Endothelial cell (in vitro differentiated cells): ENCODE measurements at regions not wholly inside any gene's neighbourhood (a gene's known extent, or its start where the extent isn't known, plus 50 kb on each side); places are given as distances from the start of the nearest gene placed in this dataset.

Experiments
- DNase-seq: peaks from one replicate; pipeline ENCODE4 v3.0.0; 2021; ENCODE audit warnings: low spot score
- H3K27ac Mint-ChIP-seq: one replicate; pipeline ENCODE4 v1.8.0; 2021; ENCODE audit warnings: mixed read lengths, inconsistent platforms; ENCODE audit not compliant: unreplicated experiment
- H3K27me3 Mint-ChIP-seq: one replicate; pipeline ENCODE4 v1.8.0; 2021; ENCODE audit warnings: mild to moderate bottlenecking, moderate library complexity, mixed read lengths, inconsistent platforms; ENCODE audit not compliant: unreplicated experiment
- H3K36me3 Mint-ChIP-seq: one replicate; pipeline ENCODE4 v1.8.0; 2021; ENCODE audit warnings: mild to moderate bottlenecking, low read depth, mixed read lengths, inconsistent platforms; ENCODE audit not compliant: unreplicated experiment
- H3K4me1 Mint-ChIP-seq: one replicate; pipeline ENCODE4 v1.8.0; 2021; ENCODE audit warnings: mild to moderate bottlenecking, mixed read lengths, inconsistent platforms; ENCODE audit not compliant: unreplicated experiment
- H3K4me3 Mint-ChIP-seq: one replicate; pipeline ENCODE4 v1.8.0; 2021; ENCODE audit warnings: mild to moderate bottlenecking, mixed read lengths, inconsistent platforms; ENCODE audit not compliant: unreplicated experiment
- H3K9me3 Mint-ChIP-seq: one replicate; pipeline ENCODE4 v1.8.0; 2021; ENCODE audit warnings: mixed read lengths, inconsistent platforms; ENCODE audit not compliant: unreplicated experiment
- TF ChIP-seq, protein P1 (sequence below): fragments of 200-600 bp; sonication (generic); IDR thresholded peaks from one replicate; pipeline ENCODE4 v1.5.0; 2021; ENCODE audit warnings: antibody characterized with exemption; ENCODE audit not compliant: unreplicated experiment

DNA sequence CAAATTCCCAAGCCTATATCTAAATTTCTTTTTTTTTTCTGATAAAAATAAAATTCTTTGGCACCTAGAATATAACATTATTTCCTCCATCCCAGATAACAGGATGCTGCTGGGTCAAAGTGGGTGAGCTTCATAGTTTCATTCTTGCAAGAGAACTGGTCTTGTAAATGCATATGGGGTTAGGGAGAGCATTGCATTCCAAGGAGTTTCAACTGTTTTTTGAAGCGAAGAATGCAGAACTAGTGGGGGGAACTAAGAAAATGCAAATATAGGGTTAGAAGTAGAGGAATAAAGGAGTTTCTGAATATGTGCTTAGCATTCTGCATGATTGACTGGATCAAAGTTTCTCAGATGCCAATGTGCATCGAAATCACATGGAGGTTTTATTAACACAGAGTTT lies 347.2 kb upstream of the XYLT1 start:
- H3K27me3 Mint-ChIP-seq = no peaks in the 10 kb centered on the region
- peaks cover 5% of the 10 kb centered on the region for H3K9me3 Mint-ChIP-seq
- DNase-seq = no peak
- H3K4me3 Mint-ChIP-seq = no peak overlapping the region
- H3K27ac Mint-ChIP-seq = no peak overlapping the region
- H3K36me3 Mint-ChIP-seq = peaks cover 3% of the 10 kb centered on the region
- H3K4me1 Mint-ChIP-seq = no peaks in the 10 kb centered on the region
- TF ChIP-seq, protein P1, sequence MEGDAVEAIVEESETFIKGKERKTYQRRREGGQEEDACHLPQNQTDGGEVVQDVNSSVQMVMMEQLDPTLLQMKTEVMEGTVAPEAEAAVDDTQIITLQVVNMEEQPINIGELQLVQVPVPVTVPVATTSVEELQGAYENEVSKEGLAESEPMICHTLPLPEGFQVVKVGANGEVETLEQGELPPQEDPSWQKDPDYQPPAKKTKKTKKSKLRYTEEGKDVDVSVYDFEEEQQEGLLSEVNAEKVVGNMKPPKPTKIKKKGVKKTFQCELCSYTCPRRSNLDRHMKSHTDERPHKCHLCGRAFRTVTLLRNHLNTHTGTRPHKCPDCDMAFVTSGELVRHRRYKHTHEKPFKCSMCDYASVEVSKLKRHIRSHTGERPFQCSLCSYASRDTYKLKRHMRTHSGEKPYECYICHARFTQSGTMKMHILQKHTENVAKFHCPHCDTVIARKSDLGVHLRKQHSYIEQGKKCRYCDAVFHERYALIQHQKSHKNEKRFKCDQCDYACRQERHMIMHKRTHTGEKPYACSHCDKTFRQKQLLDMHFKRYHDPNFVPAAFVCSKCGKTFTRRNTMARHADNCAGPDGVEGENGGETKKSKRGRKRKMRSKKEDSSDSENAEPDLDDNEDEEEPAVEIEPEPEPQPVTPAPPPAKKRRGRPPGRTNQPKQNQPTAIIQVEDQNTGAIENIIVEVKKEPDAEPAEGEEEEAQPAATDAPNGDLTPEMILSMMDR = no peak

- no peak overlapping the region for H3K4me3 Mint-ChIP-seq
- peaks cover 3% of the 10 kb centered on the region for H3K36me3 Mint-ChIP-seq
- H3K9me3 Mint-ChIP-seq = peaks cover 5% of the 10 kb centered on the region
- DNase-seq = no peak
- no peaks in the 10 kb centered on the region for H3K27me3 Mint-ChIP-seq
- TF ChIP-seq, protein P1 = no peak
- H3K27ac Mint-ChIP-seq = no peak overlapping the region
- H3K4me1 Mint-ChIP-seq = no peaks in the 10 kb centered on the region
Measured at GRCh38 chr16:17817260-17817659, 346.5 kb upstream of the XYLT1 start.

GRCh38 chr16:17812771-17813170 lies 342.0 kb upstream of the XYLT1 start:
- peaks cover 13% of the 10 kb centered on the region for H3K9me3 Mint-ChIP-seq
- no peak overlapping the region for H3K4me3 Mint-ChIP-seq
- H3K4me1 Mint-ChIP-seq = no peaks in the 10 kb centered on the region
- DNase-seq = no peak
- no peaks in the 10 kb centered on the region for H3K27me3 Mint-ChIP-seq
- H3K27ac Mint-ChIP-seq = no peak overlapping the region
- TF ChIP-seq, protein P1 = no peak
- peaks cover 3% of the 10 kb centered on the region for H3K36me3 Mint-ChIP-seq

- H3K9me3 Mint-ChIP-seq = no peaks in the 10 kb centered on the region
- H3K36me3 Mint-ChIP-seq = no peaks in the 10 kb centered on the region
- DNase-seq = no peak
- no peak overlapping the region for H3K27ac Mint-ChIP-seq
- no peaks in the 10 kb centered on the region for H3K27me3 Mint-ChIP-seq
- TF ChIP-seq, protein P1 = no peak
- H3K4me1 Mint-ChIP-seq = peaks cover 9% of the 10 kb centered on the region
- no peak overlapping the region for H3K4me3 Mint-ChIP-seq
Measured at GRCh38 chr16:17804857-17805256, 334.1 kb upstream of the XYLT1 start.

DNA sequence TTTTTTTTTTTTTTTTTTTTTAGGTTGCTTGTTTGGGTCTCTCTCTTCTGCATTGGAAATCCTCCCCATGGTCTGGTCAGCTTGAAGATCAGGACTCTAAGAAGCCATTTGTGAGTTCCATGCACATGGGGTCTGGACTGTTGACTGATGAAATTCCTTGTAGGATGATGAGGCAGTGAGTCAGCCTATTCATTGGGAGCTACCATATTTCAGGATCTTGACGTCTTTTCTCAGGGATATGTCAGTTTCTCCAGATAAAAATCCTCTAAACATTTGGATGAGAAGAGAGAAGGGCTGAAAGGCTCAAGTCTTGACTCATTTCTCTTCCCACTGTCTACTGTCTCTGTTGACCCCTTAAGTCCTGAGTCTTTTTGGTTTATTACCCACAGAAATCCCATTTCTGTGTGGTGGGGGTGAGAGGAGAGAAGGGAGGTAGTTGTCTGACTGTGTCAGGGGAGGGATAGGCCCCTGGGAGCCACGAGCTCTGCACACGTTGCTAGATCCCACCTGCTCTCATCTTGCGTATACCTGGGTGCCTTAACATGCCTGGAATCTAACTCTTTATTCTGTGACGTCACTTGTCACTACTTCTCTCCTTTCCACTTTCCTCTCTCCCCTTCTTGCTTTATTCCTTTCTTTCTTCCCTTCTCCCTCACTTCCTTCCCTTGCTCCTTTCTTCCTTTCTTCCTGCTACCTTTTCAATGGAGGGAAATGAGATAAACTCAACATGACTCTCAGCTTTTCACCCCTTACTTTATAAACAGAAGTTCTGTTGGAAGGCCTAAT lies 333.1 kb upstream of the XYLT1 start:
- no peaks in the 10 kb centered on the region for H3K27me3 Mint-ChIP-seq
- H3K4me1 Mint-ChIP-seq = peaks cover 9% of the 10 kb centered on the region
- H3K36me3 Mint-ChIP-seq = no peaks in the 10 kb centered on the region
- no peak overlapping the region for H3K27ac Mint-ChIP-seq
- no peaks in the 10 kb centered on the region for H3K9me3 Mint-ChIP-seq
- no peak for DNase-seq
- no peak overlapping the region for H3K4me3 Mint-ChIP-seq
- TF ChIP-seq, protein P1 = no peak
